ENCODE measurements at regions not wholly inside any gene's neighbourhood (a gene's known extent, or its start where the extent isn't known, plus 50 kb on each side); places are given as distances from the start of the nearest gene placed in this dataset.

- 73% methylated on average over 4 of the region's 8 CpGs for WGBS (ENCODE audit: low lambda C conversion rate)
- no peaks in the 10 kb centered on the region for H4K20me1 ChIP-seq (ENCODE audit: insufficient read depth, low read length)
- H2AFZ ChIP-seq (ENCODE audit: low read length), result no peak overlapping the region
- ChIA-PET CTCF (ENCODE audit: low intra/inter-chr PET ratio, low total read pairs) (no interaction called here), POLR2A (interaction anchor here (0.7 kb wide), 1 partner anchor 22 kb away, joined by 4 read pairs; no protein-coding TSS in a partner anchor)
- H3K27ac ChIP-seq (ENCODE audit: extremely low read length, insufficient read depth, low read length), result no peak overlapping the region
- peaks cover 52% of the 10 kb centered on the region for H3K4me1 ChIP-seq (ENCODE audit: insufficient read depth, low read length)
- FAIRE-seq, result no peak
- H3K79me2 ChIP-seq (ENCODE audit: insufficient read depth, low read length), result no peaks in the 10 kb centered on the region
- BruUV-seq (replicated peaks), result no TSS peak
- H3K4me2 ChIP-seq (ENCODE audit: low read depth, low read length), result no peak overlapping the region
- no peaks in the 10 kb centered on the region for H3K9me3 ChIP-seq (ENCODE audit: low read length)
- intact Hi-C loops (cut with micrococcal nuclease; ENCODE audit: unreplicated experiment) (no loop called here), in situ Hi-C loops (cut with HindIII; ENCODE audit: extremely low pct_ligation_motif_present, low pct_unique_long_range_greater_than_20kb) (no loop called here)
- DNase-seq (ENCODE audit: low spot score), result no peak
- no peak overlapping the region for H3K4me3 ChIP-seq (replicated peaks in 1 of 3; ENCODE audit: insufficient read depth in 1 of 3, low read depth in 2 of 3, low read length in 3 of 3)
- TF ChIP-seq ZNF18 (CRISPR knock-in tag; IDR thresholded peaks at IDR 0.05; ENCODE audit: insufficient replicate concordance) (no peak), ZBTB37 (CRISPR knock-in tag; IDR thresholded peaks at IDR 0.05) (no peak), ZNF747 (CRISPR knock-in tag; IDR thresholded peaks at IDR 0.05; ENCODE audit: borderline replicate concordance) (no peak), ZSCAN9 (CRISPR knock-in tag; IDR thresholded peaks at IDR 0.05; ENCODE audit: borderline replicate concordance) (no peak), ZC3H13 (CRISPR knock-in tag; IDR thresholded peaks at IDR 0.05) (no peak), NFIB (CRISPR knock-in tag; IDR thresholded peaks at IDR 0.05; ENCODE audit: borderline replicate concordance) (no peak), MTA3 (CRISPR knock-in tag; IDR thresholded peaks at IDR 0.05) (no peak), TCF7L2 (IDR thresholded peaks at IDR 0.05; ENCODE audit: low read depth, low read length) (no peak), RORA (CRISPR knock-in tag; IDR thresholded peaks at IDR 0.05) (no peak)
- no peak overlapping the region for H3K9ac ChIP-seq (ENCODE audit: insufficient read depth, low read depth, low read length)
- no peak for ATAC-seq
- no peaks in the 10 kb centered on the region for H3K36me3 ChIP-seq (replicated peaks in 1 of 2; ENCODE audit: control insufficient read depth in 1 of 2, insufficient read depth in 2 of 2, low read length in 2 of 2)
- no peaks in the 10 kb centered on the region for H3K27me3 ChIP-seq (ENCODE audit: control insufficient read depth in 1 of 2, insufficient read depth in 2 of 2, low read length in 2 of 2)
Observed at GRCh38 chr9:88684046-88684445, 149.1 kb downstream of the NXNL2 start.
